HPDE6-E6E7 (cell line): ENCODE measurements at regions not wholly inside any gene's neighbourhood (a gene's known extent, or its start where the extent isn't known, plus 50 kb on each side); places are given as distances from the start of the nearest gene placed in this dataset.
A peak's percentile ranks its signal among the peaks of the same experiment; 100 is the strongest.

Source experiments
- DNase-seq: peaks from one replicate; pipeline ENCODE4 v3.0.0; 2011; ENCODE audit warnings: missing footprints; ENCODE audit errors: extremely low spot score

DNA sequence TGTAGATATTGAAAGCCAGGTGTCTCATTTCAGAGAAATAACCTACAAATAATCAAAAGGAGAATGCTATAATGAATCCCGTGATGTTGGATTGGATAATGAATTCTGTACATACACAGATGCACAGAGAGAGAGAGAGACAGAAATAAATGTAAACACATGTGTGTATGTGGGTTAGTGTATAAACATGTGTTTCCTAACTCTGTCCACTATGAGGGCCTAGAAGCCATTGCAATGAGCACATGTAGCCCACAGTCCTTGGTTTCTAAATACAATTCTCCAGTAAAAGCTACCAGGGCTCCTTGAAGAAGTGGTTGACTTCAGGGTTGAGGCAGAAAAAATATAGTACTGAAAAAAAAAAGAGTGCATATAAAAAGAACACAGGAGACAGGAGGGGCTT is 109.5 kb downstream of the INHBB start:
- no peak for DNase-seq

DNA sequence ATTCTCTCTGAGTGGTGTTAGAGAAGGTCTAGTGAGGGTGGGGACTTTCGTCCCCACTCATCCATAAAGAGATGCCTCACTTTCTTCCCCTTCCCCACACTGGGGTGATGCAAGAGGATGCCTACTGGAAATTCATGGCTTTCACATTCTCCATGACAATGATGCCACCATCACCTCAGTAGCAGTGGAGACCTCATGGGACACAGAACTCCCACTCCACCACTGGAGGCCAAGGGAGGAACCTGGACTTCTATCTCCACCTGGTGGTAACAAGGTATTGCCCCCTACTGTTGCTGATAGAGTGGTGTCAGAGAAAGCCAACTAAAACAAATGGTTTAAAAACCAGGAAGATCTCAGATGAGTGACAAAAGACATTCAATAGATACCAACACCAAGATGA is 110.9 kb downstream of the INHBB start:
- no peak for DNase-seq

DNA sequence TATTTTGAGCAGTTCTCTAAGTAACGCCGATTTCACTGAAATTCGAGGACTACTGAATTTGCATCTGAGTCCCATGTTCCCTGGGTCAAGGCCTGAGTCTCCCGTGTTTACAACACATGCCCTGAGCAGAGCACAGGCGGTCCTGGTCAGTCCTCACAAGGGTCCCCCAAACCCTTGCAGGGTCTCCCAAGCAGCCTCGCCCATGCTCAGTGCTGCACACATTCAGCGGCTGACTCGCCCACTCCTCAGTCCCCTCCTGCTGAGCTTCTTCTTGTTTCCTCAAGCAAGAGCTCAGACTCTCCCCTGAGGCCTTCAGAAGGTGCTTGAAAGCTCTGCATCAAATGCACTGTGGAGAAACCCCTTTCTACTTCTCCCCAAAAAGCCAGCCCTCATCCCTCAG is 114.6 kb downstream of the INHBB start:
- no peak for DNase-seq

DNA sequence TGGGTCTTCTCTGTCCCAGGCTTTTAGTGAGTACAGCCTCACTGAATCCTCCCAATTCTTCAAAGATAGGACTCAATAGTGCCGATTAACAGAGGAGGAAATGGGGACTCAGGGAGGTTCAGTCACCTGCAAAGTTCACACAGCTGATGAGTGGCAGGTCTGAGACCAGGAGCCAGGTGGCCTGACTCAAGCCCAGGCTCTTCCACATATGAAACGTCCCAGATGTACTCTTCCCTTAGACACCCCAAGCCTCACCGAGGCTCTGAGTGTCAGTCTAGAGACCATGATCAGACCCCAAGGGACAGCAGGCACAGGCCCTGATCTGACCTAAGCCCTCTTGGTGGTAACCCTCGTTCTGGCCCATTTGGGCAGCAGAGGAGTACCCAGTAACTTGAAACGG is 115.2 kb downstream of the INHBB start:
- no peak for DNase-seq

DNA sequence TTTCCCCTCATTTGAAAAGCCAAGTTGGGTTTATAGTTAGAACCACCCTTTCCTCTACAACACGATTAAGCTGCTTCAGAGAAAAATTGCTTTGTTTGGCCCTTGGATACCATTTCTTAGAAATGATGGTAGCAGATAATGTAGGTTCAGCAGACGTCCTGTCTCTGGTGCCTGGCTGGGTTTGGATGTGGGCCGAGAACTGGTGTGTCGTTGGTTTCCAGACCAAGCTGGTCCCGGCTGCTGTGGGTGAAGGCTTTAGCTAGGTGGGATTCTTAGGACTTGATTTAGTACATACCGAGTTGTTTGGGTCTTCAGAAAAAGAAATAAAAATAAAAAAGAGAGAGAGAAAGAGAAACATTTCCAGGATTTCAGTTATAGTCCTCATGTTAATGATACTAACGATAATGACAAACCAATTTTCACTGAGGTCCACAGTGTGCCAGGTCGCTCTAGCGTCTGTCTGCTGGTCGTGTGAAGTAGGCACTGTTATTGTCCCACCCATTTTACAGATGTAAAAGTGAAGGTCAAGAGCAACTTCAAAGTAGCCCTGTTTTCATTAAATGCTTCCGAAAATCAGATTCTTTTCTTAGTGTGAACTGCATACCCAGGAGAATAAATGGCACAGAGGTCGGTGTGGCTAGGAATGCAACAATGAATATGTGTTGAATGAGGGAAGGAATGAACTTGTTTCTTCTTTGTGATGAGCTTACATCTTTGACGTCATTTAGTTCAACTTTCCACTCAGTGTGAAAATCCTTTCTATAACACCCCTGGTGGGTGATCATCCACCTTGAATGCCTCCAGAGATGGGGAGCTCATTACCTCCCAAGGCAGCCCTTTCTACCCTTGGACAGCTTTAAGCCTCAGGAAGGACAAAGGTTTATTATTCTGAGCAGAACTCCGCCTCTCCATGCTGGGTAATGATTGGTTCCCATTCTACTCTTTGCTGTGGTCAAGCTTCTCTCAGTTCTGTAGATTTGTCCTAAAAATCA is 115.9 kb downstream of the INHBB start:
- DNase-seq: no peak

DNA sequence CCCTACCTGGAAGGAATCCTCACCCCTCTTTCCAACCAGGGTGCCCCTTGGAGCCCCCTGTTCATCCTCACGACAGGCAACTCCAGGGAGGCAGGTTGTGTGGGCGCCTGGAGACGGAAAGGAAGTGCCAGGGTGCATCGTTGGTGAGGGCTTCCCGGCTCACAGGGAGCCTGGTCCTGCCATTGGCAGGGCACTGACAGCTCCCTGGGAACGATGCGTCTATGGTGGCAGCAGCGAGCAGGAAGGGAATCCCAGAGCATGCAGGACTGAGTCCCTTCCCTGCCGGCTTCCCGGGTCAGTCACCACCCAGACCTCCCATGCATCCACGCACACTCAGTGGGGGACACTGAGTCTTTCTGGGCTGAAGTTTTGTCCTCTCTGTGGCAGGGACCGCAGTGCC is 117.6 kb downstream of the INHBB start:
- DNase-seq: no peak

DNA sequence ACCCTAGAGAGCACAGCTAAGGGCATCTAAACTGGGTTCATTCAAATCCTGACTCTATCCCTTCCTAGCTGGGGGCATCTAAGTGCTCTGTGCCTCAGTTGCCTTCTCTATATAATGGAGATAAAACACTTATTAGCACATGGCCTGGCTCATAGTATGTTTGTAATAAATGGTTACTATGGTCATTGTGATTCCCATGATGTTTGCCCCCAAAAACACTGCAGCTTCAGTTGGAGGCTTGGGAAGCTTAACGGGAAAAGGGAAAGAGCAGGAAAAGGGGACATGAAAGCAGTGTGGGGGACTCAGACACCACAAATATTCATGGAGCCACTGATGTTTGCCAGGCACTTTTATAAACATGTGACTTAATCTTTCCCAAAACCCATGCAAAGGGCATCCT is 118.1 kb downstream of the INHBB start:
- DNase-seq: no peak

DNA sequence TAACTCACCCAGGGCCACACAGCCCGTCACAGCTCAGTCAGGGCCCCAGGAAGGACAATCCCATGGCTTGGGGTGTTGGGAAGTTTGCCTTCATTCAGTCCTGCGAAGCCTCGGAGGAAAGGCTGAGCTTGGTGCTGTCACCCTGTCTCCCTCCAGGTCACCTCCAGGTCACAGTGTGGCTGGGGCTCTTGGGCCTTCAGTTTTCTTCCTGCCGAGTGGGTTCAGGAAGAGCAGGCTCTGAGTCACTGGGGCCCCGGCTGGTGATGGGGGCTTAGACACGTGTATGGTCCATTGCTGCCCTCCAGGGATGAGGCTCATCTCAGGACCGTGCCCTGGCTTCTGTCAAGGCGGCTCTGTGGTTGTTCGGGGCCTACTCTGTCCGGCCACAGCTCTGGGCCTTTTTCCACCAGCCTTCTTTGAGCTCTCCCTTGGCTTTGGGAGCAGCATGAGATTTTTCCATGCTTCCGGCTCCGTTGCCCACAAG is 118.6 kb downstream of the INHBB start:
- DNase-seq: no peak

DNA sequence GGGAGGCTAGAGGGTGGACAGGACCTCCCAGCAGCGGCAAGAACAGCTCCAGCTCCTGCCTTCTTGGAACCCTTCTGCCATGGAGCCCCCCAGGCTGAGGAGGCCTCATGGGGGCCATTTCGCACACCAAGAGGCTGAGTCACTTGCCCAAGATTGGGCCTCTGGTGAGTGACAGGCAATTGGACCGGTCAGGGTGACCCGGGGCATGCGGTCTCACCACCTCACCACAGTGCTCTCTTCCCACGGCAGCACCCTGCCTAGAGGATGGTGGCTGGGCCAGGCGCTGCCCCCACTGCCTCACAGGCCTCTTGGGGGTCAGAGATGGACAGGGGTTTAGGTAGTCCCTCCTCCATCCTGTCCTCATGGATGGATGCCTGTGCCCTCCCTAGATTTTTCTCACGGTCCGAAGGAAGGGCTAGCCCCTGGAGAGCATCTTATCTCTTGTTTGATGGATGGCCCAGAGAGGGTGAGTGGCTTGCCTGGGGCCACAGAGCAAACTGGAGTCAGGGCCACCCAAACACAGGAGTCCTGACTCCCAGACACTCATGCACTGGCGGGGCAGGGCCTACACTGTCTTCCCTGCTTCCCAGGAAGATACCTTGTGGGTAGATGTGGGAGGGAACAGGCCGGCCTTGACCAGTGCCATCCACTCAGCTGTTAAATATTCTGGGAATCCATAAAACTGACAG is 119.2 kb downstream of the INHBB start:
- DNase-seq: no peak

DNA sequence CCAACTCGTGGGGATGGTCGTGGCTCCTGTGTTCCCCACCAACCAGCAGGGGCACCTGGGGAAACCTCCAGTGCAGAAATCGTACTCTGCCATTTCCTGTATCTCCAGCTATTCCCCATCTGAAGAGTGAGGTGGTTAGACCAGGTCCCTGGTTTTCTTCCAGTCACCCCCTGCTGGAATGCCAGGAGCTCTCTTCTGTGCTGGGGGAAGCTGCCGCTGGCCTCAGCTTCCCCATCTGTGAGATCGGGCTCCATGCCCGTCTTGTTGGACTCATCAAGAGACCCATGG is 119.7 kb downstream of the INHBB start:
- DNase-seq: no peak

DNA sequence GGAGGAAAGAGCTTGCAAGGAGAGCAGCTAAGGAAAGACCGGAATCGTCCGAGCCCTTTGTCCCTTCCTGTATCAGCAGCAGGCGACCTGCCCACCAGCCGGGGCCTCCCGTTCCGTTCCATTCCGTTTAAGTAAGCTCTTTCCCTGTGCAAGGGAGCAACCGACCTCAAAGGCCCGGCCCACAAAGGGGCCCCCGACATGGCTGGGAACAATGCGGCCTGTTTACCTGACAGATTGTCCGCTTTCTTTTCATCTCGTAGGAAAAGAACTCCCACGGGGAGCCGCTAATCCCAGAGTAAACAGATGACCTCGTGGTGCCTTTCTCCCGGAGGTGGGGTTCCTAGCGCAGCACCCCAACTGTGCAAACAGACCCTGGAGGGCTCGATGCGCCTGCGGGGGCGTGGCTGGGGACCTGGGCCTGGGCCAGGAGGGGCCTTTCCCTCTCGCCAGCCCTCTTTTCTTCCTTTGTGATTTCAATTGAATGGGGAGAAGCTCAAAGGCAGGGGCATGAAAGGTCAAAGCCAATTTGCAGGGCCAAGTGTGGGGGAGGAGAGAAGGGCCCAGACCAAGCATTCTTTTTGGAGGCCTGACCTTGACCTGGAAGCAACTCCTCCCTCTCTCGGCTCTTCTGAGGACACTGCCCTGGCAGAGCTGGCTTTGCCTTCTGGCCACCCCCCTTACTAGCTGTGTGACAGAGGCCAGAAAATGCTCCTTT is 120.2 kb downstream of the INHBB start:
- DNase-seq: no peak

DNA sequence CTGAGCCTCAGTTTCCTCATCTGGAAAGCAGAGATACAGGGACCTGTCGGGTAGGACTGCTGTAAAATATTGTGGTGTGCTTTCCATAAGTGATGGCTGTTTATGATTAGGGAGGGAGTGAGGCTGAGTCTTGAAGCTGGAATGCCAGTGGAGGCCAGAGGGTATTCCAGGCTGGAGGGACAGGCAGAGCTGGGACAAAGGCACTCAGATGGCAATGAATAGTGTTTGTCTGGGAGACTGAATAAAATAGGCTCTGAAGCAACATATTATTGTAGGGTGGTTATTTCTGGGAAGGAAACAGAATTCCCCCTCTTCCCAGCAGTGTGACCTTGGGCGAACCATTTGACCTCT is 120.7 kb downstream of the INHBB start:
- no peak for DNase-seq

DNA sequence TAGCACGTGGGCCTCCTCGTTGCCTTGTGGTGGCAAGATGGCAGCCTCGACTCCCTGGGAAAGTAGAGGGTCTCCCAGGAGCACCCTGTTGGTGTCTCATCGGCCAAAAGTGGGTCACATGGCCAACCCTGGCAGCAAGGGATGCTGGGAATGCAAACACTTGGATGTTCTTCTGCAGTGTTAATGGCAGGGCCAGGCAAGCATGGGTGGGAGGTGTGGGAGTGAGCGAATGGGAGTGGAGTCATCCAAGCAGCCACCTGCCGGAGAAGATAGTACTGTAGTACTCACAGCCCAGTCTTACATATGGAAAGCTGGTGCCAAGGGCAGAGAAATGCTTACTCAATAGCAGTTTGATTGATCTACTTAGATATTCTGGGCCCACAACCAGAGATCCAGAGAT is 122.2 kb downstream of the INHBB start:
- no peak for DNase-seq

DNA sequence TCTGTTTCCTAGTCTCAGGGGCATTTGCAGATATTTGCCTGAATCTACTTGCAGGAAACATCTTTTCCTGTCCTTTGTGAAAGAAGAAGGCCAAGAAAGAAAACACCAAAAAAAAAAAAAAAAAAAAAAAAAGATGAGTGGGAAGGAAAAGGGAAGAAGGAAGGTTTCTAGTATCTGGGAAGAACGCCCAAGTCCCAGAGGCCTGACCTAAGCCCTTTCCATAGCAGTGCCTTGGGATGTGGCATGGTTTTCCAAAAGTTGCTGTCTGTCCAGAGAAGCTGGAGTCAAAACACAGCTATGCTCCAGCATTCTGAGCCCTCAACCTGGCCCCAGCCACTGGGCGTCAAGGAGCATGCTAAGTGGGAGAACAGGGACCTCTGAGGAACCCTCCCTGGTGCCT is 123.5 kb downstream of the INHBB start:
- no peak for DNase-seq

DNA sequence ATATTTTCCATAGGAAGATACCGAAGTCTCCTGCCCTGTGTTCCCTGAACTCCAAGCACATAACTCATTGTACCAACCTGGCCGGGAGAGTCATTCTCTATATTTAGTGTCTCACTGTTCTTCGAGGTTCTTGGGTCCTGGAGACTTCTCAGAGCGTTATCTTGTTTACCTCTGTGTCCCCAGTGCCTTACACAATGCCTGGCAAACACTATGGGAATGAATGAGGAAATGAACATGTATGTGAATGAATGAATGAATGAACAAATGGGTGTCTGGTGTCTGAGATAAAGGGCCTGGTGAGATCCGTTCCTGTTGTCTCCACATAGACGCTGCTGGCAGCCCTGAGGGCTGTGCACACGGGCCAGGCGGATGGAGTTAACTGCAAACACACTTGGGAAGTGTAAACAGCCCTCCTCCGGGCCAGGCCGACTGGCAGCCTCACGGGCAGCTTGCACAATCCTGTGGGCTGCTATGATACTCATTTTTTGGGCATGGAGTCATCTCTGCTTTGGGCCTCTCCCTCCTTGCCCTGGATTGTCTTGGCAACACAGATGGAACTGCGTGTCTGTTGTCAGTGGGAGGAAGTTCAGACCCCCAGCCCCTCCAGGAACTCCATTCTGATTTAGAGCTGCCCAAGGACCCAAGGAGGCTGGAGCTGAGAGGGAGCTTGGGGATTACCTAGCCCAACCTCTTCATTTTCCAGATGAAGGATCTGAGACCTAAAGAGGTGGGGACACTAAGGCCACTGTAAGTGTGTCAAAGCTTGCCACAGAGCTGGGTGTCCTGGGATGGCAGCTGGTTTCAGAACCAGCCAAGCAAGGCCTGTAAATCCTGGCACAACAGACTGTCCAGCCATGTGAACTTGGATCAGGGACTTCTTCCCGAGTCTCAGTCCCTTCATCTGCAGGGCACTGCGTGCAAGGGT is 124.4 kb downstream of the INHBB start:
- peak; percentile 69 for DNase-seq

DNA sequence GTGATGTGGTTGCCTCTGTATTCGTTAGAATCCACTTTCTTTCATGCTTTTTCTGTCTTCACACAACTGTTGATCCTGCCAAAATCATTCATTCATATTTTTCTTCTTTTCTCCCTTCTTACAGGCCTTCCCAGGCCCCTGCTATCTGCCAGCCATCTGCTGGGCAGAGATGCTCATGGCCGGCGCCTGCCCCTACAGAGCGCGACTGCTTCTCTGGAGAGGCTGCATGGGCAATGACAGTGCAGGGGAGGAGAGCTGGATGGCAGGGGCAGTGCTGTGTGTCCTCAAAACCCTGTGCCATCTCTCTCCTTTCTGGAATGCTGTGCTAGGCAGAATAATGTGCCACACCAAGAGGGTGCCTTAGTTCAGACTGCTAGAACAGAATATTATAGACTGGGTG is 125.2 kb downstream of the INHBB start:
- no peak for DNase-seq

DNA sequence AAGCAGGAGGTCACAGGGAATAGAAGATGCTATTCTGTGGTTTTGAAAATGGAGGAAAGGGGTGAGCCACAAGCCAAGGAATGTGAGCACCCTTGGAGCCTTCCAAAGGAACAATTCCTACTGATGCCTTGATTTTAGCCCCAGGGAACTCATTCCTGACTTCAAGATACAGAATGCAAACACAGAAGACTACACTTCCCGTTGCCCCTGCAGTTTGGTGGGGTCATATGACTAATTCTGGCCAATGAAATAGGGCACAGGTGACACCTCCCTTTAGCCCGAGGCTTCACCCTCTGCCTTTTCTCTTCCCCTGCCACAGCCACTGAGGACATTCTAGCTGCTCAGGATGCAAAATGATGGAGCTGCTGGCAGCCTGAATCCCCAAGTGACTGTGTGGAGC is 126.1 kb downstream of the INHBB start:
- no peak for DNase-seq

DNA sequence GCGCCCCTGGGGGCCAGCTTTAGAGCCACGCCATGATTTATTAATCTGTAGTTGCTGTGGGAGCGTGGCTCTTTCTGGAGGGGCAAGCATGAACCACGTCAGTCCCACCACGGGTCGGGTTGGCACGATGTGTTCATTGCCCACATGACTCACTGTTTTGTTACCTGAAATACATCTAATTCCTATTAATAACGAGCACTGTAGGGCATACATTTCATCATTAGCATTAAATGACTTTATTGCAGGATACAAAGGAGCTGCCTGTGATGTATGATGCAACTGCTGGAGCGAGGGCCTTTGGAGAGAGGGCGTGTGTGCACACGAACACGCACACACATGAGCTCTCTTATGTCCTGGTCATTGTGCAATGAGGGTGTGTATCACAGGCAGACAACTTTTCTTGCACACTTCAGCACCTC is 127.0 kb downstream of the INHBB start:
- DNase-seq: peak; percentile 42

DNA sequence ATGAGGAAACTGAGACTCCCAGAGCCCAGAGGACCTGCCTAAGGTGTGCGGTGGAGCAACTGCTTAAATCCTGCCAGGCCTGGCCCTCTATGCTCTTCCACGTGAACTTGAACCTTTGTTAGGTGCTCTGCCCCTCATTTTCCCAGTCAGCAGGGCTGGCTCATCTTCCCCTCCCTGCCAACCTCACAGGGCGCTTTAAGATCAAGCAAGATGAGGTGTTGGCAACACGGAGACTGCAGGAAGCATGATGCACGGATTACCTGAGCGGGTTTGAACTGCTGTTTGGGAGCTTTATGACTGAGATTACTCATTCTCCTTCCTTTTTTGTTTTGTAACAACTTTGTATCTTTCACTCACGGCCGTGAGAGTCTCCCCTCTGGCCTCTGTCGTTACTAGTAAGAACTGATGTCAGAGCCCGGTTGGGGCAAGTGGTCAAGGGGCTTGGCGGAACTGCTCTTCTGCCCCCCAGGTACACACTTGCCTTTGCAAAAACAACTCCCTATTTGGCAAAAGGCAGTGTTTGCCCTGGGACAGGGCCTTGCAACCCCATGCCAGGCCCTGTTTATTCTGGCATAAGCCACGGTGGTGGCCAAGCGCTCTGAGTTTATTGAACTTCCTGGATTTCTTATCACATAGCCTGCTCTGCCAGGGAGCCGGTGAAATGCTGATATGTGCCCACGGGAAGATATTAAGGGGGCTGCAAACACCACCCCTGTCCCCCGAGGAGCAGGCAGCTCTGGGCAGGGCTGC is 127.8 kb downstream of the INHBB start:
- DNase-seq: peak; percentile 61

DNA sequence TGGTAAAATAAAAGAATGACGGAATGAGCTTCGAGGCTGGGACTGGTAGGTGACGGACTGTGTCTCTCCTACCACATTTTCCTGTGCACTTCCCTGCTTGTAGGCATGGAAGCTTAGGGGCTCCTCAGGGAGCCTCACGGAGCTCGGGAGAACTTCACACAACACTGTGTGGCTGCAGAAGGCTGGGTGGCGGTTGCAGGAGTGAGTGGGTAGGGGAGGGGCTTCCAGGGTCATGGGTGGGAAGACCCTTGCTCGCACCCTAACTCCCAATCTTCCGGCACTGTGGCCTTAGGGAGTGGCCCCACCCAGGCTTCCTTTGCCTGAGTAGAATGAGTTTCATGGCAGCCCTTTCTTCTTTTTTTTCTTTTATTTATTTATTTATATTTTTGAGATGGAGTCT is 128.6 kb downstream of the INHBB start:
- DNase-seq: no peak

DNA sequence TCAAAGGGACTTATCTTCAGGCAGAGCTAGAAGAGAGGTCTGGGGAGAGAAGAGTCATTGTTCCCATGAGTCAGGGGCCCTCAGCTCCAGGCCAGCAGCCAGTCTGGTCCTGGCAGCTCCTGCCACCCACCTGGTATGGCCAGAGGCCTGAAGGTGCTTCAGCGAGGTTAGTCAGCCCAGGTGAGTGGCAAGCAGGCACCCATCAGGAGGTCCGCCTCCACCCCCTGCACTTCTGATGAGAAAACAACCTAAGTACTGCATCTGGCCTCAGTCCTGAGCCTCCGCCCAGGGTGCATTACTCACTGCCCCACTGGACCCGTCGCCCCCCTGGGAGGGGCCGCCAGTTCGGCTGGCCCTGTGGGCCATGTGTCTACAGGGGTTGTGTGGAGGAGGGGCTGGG is 130.2 kb downstream of the INHBB start:
- DNase-seq: peak; percentile 52
